GM23248 (cell line): ENCODE measurements at regions not wholly inside any gene's neighbourhood (a gene's known extent, or its start where the extent isn't known, plus 50 kb on each side); places are given as distances from the start of the nearest gene placed in this dataset.

ENCODE experiments used
- EZH2 ChIP-seq: fragments of 200-600 bp; sonication (generic); IDR thresholded peaks from 2 replicates; pipeline ENCODE4 v1.6.1; 2018; ENCODE audit warnings: antibody characterized with exemption, mild to moderate bottlenecking; ENCODE audit not compliant: insufficient read depth, poor library complexity, severe bottlenecking
- EZH2phosphoT487 ChIP-seq: fragments of 200-600 bp; sonication (generic); IDR thresholded peaks from 2 replicates; pipeline ENCODE4 v1.6.1; 2018; ENCODE audit warnings: antibody characterized with exemption, moderate library complexity, mild to moderate bottlenecking, low read depth; ENCODE audit not compliant: insufficient read depth

DNA sequence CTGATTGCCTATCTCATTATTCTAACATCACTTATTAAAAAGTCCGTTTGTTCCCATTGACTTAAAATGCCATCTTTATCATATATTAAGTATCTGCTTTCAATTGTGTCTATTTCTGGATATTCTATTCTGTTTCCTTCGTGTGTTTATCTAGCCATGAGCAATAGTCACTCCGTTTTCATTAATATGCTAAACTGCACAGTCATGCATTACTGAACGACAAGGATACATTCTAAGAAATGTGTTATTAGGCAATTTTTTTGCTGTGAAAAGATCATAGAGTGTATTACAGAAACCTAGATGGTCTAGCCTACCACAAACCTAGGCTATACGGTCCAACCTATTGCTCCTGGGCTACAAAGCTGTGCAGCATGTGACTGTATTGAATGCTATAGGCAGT, 482.9 kb downstream of the IRX1 start:
- TF ChIP-seq EZH2phosphoT487 (no peak), EZH2 (no peak)
